HEK293 (cell line): ENCODE measurements at regions not wholly inside any gene's neighbourhood (a gene's known extent, or its start where the extent isn't known, plus 50 kb on each side); places are given as distances from the start of the nearest gene placed in this dataset.

Source experiments
- SP7 ChIP-seq: fragments of 450-650 bp; formaldehyde crosslinking; IDR thresholded peaks from 2 replicates; pipeline ENCODE4 v1.5.1; 2016; ENCODE audit warnings: missing biosample characterization, missing genetic modification characterization
- YY1 ChIP-seq: fragments of 450-650 bp; formaldehyde crosslinking; IDR thresholded peaks from 2 replicates; pipeline ENCODE4 v1.5.1; 2018; ENCODE audit warnings: missing biosample characterization, missing genetic modification characterization
- ZFP37 ChIP-seq: fragments of 450-650 bp; formaldehyde crosslinking; IDR thresholded peaks from 2 replicates; pipeline ENCODE4 v1.5.1; 2016; ENCODE audit warnings: missing biosample characterization, missing genetic modification characterization
- ZNF19 ChIP-seq: fragments of 450-650 bp; formaldehyde crosslinking; IDR thresholded peaks from 2 replicates; pipeline ENCODE4; 2016; ENCODE audit warnings: missing biosample characterization, missing genetic modification characterization, low read depth
- ZNF677 ChIP-seq: fragments of 450-650 bp; IDR thresholded peaks from 2 replicates; pipeline ENCODE4 v1.5.0; 2018; ENCODE audit warnings: missing biosample characterization, mild to moderate bottlenecking, missing genetic modification characterization, moderate library complexity
- TF ChIP-seq, protein P1 (sequence below): fragments of 450-650 bp; formaldehyde crosslinking; IDR thresholded peaks from 2 replicates; pipeline ENCODE4 v1.5.1; 2016; ENCODE audit warnings: missing biosample characterization, missing genetic modification characterization
- TF ChIP-seq, protein P2 (sequence below): fragments of 450-650 bp; formaldehyde crosslinking; IDR thresholded peaks from 2 replicates; pipeline ENCODE4 v1.5.1; 2016; ENCODE audit warnings: missing biosample characterization, missing genetic modification characterization
- TF ChIP-seq, protein P3 (sequence below): fragments of 450-650 bp; formaldehyde crosslinking; optimal IDR thresholded peaks from 2 replicates; pipeline ENCODE3; 2016; ENCODE audit warnings: missing biosample characterization, mild to moderate bottlenecking, missing genetic modification characterization
- TF ChIP-seq, protein P4 (sequence below): fragments of 450-650 bp; formaldehyde crosslinking; IDR thresholded peaks from 2 replicates; pipeline ENCODE4 v1.5.1; 2016; ENCODE audit warnings: missing biosample characterization, missing genetic modification characterization

DNA sequence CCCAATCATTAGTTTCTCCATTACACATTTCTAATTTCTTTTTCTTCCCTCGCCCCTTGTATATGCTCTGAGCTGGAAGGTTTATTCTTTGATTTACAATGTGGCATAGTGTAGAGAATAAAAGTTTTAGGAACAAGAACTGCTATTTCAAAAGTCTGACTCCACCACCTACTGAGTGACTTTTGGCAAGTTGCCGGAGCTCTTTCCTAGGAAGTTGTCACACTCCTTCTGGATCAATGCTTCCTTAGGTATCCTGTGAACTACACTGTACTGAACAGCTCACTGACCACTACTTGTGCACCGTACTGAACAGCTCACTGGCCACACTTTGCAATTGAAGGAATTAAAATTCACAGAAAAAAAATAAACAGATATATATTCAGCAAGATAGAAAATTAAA, 458.2 kb downstream of the FRK start:
- TF ChIP-seq, protein P1, sequence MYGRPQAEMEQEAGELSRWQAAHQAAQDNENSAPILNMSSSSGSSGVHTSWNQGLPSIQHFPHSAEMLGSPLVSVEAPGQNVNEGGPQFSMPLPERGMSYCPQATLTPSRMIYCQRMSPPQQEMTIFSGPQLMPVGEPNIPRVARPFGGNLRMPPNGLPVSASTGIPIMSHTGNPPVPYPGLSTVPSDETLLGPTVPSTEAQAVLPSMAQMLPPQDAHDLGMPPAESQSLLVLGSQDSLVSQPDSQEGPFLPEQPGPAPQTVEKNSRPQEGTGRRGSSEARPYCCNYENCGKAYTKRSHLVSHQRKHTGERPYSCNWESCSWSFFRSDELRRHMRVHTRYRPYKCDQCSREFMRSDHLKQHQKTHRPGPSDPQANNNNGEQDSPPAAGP: no peak
- TF ChIP-seq SP7 (tag by site-specific recombination): no peak
- TF ChIP-seq YY1 (tag by site-specific recombination): no peak
- no peak for TF ChIP-seq ZFP37 (tag by site-specific recombination)
- TF ChIP-seq, protein P2, sequence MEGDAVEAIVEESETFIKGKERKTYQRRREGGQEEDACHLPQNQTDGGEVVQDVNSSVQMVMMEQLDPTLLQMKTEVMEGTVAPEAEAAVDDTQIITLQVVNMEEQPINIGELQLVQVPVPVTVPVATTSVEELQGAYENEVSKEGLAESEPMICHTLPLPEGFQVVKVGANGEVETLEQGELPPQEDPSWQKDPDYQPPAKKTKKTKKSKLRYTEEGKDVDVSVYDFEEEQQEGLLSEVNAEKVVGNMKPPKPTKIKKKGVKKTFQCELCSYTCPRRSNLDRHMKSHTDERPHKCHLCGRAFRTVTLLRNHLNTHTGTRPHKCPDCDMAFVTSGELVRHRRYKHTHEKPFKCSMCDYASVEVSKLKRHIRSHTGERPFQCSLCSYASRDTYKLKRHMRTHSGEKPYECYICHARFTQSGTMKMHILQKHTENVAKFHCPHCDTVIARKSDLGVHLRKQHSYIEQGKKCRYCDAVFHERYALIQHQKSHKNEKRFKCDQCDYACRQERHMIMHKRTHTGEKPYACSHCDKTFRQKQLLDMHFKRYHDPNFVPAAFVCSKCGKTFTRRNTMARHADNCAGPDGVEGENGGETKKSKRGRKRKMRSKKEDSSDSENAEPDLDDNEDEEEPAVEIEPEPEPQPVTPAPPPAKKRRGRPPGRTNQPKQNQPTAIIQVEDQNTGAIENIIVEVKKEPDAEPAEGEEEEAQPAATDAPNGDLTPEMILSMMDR: no peak
- TF ChIP-seq, protein P3, sequence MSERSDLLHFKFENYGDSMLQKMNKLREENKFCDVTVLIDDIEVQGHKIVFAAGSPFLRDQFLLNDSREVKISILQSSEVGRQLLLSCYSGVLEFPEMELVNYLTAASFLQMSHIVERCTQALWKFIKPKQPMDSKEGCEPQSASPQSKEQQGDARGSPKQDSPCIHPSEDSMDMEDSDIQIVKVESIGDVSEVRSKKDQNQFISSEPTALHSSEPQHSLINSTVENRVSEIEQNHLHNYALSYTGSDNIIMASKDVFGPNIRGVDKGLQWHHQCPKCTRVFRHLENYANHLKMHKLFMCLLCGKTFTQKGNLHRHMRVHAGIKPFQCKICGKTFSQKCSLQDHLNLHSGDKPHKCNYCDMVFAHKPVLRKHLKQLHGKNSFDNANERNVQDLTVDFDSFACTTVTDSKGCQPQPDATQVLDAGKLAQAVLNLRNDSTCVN (tag by site-specific recombination): no peak
- TF ChIP-seq ZNF677: no peak
- no peak for TF ChIP-seq ZNF19 (tag by site-specific recombination)
- TF ChIP-seq, protein P4, sequence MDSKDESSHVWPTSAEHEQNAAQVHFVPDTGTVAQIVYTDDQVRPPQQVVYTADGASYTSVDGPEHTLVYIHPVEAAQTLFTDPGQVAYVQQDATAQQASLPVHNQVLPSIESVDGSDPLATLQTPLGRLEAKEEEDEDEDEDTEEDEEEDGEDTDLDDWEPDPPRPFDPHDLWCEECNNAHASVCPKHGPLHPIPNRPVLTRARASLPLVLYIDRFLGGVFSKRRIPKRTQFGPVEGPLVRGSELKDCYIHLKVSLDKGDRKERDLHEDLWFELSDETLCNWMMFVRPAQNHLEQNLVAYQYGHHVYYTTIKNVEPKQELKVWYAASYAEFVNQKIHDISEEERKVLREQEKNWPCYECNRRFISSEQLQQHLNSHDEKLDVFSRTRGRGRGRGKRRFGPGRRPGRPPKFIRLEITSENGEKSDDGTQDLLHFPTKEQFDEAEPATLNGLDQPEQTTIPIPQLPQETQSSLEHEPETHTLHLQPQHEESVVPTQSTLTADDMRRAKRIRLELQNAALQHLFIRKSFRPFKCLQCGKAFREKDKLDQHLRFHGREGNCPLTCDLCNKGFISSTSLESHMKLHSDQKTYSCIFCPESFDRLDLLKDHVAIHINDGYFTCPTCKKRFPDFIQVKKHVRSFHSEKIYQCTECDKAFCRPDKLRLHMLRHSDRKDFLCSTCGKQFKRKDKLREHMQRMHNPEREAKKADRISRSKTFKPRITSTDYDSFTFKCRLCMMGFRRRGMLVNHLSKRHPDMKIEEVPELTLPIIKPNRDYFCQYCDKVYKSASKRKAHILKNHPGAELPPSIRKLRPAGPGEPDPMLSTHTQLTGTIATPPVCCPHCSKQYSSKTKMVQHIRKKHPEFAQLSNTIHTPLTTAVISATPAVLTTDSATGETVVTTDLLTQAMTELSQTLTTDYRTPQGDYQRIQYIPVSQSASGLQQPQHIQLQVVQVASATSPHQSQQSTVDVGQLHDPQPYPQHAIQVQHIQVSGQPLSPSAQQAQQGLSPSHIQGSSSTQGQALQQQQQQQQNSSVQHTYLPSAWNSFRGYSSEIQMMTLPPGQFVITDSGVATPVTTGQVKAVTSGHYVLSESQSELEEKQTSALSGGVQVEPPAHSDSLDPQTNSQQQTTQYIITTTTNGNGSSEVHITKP: no peak
